HG02943 (cell line): ENCODE measurements at regions not wholly inside any gene's neighbourhood (a gene's known extent, or its start where the extent isn't known, plus 50 kb on each side); places are given as distances from the start of the nearest gene placed in this dataset.

ENCODE experiments used
- ATAC-seq: cut with Tn5 transposase; IDR thresholded peaks from one replicate; pipeline ENCODE4 v1.9.1; 2021; ENCODE audit warnings: mild to moderate bottlenecking, low read depth, moderate library complexity; ENCODE audit not compliant: unreplicated experiment

GRCh38 chr13:69579351-69579750, 528.3 kb upstream of the ATXN8OS start:
- ATAC-seq, result no peak

GRCh38 chr13:69571606-69572323, 535.9 kb upstream of the ATXN8OS start:
- ATAC-seq, result no peak

DNA sequence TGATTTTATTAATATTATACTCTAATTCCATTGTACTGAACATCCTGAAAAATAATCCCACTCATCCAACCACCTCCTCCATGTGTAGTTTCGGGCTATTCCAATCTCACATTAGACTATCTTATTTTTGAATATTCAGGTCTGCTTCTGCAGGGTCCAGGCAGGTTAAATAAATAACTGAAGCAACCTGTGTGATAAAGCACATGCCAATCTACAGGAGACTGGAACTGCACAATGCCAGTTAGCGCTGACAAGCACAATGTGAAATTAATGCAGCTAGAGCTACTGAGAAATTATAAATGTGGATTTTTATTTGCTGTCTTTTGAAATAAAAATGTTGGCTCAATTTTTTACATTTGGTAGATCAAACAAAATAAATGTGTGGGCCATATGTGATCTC, 540.1 kb upstream of the ATXN8OS start:
- ATAC-seq, result no peak

DNA sequence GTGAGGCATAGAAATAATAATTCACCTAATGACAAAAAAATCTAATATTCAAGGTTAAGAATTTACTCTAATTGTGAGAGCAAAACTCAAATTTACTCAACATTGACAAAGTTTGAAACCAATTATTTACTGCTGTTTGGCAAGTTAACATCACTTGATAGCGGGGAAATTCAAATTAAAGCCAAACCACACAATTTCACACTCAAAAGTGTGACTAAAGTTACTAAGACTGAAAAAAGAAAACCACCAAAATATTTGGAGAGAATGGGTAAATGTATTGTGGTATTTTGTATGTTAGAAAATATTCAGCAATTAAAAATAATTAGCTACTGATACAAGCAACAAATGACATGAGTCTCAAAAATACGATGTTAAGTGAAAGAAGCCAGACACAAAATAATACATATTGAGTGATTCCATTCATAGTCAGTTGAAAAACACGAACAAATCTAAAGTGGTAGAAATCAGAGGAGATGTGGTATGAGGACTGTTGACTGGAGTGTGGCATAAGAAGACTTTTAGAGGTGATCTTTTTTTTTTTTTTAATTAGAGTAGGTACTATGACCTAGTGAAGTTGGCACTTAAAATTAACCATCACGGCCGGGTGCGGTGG, 541.4 kb upstream of the ATXN8OS start:
- ATAC-seq, result no peak

DNA sequence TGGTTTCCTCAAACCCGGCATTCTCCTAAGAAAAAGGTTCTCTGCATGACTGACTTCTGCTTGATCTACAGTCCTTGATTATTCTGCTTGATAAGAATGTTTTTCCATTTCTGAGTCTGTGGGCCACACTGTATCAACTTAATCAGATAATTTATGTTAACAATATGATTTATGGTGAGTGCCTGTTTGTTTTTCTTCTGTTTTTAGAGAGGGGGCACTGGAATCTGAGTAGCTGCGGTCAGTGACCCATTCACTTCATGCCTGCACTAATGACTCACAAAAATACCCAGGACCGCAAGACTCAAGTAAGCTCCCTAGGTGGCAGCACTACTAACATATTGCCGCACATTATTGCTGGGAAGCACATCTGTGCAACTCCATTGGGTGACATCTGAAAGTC, 542.3 kb upstream of the ATXN8OS start:
- no peak for ATAC-seq

GRCh38 chr13:69556540-69557196, 551.0 kb upstream of the ATXN8OS start:
- ATAC-seq, result no peak

DNA sequence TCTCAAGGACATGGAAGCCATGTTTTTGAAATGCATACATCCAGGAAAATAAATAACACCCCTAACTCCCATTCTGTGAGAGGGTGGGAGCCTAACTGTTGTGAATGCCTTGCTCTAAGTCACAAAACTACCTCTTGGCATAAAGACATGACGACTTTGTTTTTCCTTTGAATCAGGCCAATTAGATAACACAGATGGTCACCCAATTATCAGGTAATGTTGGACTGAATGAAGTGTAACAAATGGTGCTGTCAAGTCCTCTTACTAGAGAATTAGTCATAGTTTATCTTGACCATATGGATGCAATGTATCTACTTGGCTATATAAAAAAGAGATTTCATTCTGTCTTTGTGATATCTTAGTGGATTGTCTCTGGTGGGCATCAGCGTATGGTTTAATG, 553.6 kb upstream of the ATXN8OS start:
- ATAC-seq, result no peak

GRCh38 chr13:69551193-69551592, 556.4 kb upstream of the ATXN8OS start:
- no peak for ATAC-seq

GRCh38 chr13:69547780-69548179, 559.8 kb upstream of the ATXN8OS start:
- no peak for ATAC-seq

DNA sequence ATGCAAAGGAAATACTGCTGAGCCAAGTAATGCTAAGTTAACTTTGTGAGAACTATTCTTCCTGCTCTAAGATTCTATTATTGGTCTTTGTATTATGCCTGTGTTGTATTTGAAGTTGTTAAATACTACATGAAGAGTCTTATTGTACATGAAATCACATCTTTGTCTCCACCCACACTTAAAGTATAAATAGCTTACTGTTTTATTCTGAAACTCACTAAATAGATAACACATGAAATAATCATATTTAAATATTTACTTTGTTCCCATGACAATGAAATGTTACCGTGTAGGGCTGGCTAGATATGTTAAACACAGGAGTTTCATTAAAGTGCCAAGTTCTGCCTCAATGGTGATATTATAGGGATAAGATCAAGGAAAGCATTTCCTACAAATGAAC, 562.1 kb upstream of the ATXN8OS start:
- no peak for ATAC-seq

- ATAC-seq, result no peak
Measured at GRCh38 chr13:69524459-69525150, 583.0 kb upstream of the ATXN8OS start.

DNA sequence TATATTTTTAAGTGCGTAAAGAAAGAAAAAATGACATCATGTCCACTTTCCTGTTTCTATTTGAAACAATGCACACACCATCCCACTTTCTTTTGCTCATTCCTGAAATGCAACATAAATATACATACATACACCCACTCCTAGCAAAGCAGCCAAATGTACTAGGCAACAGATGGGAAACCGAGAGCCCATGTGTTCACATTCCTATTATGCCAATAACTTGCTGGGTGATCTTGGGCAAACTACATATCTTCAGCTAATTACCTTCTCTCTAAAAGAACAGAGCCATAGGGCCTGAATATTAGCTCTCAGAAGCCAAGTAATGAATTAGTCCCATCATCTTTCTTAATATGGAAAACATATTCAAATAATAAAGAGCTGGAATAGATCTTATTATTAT, 610.6 kb upstream of the ATXN8OS start:
- ATAC-seq, result no peak

- ATAC-seq, result no peak
Measured at GRCh38 chr13:69495096-69495495, 612.5 kb upstream of the ATXN8OS start.

DNA sequence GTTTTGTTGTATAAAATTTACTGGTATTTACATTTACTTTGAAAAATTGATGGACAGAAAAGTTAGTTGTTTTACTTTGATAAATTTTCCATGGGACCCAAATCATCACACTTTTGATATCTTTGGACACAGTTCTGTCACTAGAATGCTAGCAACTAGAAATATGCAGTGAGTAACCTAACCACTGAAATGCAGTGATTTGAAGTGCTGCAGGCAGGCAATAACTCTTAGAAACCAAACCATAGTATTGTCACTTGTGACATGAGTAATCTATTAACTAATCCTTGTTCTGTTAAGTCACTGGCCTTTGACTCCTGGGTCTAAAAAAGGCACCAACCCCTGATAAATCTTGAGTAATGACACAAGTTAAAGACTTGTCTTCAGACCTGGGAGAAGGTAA, 620.0 kb upstream of the ATXN8OS start:
- ATAC-seq, result no peak

DNA sequence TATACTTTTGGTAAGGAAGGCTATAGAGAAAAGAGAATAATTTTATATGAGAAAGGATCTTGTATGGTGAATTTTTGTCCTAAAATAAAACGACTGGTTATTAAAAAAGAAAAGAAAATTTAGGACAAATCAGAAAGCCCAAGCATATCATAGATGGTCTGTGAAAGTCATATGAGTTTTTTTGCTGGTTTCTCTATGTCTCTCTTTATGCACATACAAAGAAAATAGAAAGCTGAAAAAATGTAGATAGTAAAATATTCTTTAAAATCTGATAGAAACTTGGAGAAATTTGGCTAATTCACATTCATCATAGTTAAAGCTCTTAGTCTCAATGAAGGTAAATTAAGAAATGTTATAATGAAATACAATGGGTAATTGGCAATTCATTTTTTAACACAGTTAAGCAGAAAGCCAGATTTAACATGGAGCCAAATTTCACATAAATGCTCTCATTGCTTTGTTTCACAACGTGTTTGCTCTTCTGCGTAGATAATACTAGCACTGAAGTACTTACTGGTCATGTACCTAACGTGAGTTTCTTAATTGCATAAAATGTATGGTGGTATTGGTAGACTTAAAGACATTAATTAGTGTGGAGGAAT, 621.5 kb upstream of the ATXN8OS start:
- no peak for ATAC-seq

DNA sequence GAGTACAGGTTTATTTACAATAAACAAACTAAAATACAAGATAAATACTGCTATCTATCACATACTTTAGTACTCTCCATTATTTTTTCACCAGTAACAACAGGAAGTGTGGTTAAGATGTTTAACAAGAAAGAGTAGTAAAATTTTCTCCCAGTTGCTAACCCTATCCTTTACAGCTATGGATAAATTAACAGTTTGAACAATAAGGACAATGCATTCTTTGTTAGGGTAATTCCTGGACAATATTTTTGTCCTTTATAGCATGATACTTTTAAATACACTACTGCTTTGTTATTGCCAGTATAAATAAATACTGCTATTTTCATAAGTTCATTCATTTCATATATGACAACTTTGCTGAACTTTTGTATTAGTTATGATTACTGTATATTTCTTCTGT, 630.2 kb upstream of the ATXN8OS start:
- no peak for ATAC-seq

DNA sequence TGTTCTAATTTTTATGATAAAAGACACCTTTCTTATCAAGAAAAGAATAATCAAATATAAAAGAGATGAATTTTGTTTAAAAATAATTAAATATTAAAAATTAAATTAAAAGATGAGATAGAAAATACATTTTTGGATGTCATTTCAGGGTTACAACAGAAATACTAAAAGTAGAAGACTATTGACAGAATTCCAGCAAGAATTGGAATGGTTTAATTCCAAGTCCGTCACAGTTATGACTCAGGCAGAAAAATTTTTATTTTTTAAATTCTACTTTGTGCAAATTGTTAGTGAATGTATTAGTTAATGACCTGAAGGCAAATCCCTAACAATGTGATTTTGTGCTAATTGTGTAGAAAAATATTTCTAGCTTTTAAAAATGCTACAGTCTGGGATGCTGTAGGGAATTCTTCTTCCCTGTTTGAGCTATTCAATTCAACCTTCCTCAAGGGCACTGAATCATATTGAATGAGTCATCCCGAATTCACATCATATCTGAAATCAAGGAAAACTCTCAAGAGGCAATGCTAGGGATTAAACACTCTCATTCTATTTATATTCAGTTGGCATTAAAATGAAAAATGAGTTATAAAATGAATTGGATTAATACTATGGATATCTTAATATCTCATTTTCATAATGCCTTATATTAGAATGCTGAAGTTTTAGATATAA, 633.5 kb upstream of the ATXN8OS start:
- ATAC-seq, result no peak

DNA sequence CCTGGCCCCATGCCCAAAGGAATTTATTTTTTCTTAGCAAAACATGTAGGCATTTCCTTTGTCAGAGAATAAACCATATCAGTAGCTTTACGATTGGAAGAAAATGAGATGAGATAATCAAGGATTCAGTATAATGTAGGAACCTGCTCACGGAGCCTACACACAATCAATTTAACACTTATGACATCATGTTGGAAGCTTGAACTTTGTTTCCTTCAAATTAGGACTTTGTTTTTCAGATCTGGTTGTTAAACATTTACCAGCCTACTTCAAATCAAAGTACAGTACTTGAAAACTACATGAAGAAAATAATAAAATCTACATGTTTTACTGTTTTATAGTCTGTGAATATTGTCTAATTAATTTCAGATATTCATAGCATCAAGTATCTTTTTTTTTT, 639.0 kb upstream of the ATXN8OS start:
- ATAC-seq, result no peak

GRCh38 chr13:69461397-69461796, 646.2 kb upstream of the ATXN8OS start:
- no peak for ATAC-seq

DNA sequence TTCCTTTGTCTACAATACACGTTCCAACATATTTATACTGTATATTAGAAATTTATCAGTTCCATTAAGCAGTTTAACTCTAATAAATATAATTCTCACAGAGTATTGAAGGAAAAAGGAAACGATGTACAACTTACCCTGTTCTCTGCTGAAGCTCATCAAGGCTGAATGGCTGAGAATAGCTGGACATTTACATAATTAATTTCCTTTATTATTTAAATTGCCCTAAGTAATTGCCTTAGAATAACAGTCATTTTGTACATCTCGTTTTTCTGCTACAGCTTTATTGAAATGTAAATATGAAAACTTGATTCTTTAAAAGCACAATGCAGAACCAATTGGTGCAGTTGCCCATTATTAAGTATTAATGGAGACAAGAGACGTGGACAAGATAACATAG, 648.3 kb upstream of the ATXN8OS start:
- no peak for ATAC-seq
